Fibroblast of peridontal ligament (primary cell): ENCODE measurements at regions not wholly inside any gene's neighbourhood (a gene's known extent, or its start where the extent isn't known, plus 50 kb on each side); places are given as distances from the start of the nearest gene placed in this dataset.
A peak's percentile ranks its signal among the peaks of the same experiment; 100 is the strongest.
"Not testable (repeated sequence)": the region's sequence is repeated elsewhere in the genome, so short reads cannot be mapped to it uniquely, and the experiment has no call there.

Experiments used
- DNase-seq: peaks from one replicate; pipeline ENCODE4 v3.0.0-alpha.2; 2010; ENCODE audit errors: extremely low read depth

DNA sequence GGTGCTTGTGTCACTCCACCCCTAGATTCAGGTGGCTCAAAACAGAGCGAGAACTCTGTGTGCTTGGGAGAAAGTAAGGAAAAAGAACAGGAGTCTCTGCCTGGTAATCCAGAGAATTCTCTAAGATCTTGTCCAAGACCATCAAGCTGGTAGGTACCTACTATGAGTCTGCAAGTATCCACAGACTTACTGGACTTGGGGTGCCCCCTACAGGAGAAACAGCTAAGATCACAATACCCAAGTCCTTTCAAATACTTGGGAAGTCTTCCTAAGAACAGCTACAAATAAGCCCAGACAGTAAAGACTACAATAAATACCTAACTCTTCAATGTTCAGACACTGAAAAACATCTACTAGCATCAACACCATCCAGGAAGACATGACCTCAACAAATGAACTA, 1143.6 kb upstream of the ACVR2A start:
- no peak for DNase-seq

GRCh38 chr2:146697307-146697706, 1147.5 kb upstream of the ACVR2A start:
- no peak for DNase-seq

GRCh38 chr2:146696787-146697186, 1148.0 kb upstream of the ACVR2A start:
- not testable (repeated sequence) for DNase-seq

- DNase-seq = no peak
These were observed 1162.8 kb upstream of the ACVR2A start for GRCh38 chr2:146681991-146682390.

DNA sequence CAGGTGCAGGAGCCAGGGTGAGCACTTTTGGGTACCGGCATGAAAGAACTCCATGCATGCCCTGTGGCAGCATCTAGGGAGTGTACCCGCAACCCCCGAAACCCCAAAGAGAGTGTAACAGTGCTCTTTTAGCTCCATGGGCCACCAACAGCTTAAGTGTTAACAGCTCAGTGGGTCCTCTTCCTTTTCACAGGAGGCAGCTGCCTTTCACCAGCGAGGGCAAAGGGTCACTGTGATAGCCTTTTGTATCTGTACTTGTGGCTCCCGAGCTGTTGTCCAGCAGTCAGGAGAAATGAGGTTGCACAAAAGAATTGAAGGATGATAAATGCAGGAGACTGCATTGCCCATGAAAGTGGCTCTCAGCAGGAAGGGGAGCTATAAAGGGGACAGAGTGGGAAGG, 1166.3 kb upstream of the ACVR2A start:
- no peak for DNase-seq

DNA sequence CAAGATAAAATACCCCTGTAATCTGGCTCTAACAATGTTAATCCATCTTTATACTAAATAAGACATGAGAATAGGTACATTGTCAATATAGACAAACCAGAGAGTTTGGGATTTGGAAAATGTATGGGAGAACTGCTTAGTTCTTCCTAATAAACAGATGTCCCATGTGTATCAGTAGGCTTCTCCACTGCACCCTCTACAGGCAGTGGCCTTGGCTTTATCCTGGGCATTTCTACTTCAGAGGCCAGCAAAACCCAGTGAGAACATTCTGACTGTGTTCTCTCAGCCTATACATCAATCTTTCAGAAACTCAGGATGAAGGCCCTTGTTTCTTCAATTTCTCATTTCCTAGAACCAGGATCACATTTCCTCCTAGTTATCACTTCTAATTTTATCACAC, 1167.5 kb upstream of the ACVR2A start:
- DNase-seq = no peak

GRCh38 chr2:146669735-146670134, 1175.1 kb upstream of the ACVR2A start:
- no peak for DNase-seq

DNA sequence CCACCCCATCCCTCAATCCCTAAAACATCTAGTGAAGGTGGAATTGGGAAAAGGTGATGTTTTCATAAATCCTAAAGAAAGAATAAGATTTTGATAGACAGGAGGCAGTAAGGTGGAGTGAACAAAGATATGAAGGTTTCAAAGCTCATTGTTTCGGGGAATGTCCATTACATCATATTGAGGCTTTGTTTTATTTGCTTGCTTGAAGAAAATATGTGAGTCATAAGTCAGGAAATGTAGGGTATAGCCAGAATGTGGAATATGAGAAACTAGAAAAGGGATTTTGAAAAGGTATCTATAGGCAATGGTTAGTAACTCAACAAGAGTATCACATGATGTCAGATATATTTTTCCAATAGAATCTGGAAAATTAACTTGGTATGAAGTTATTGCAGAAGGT, 1178.5 kb upstream of the ACVR2A start:
- peak; percentile 3 for DNase-seq

DNA sequence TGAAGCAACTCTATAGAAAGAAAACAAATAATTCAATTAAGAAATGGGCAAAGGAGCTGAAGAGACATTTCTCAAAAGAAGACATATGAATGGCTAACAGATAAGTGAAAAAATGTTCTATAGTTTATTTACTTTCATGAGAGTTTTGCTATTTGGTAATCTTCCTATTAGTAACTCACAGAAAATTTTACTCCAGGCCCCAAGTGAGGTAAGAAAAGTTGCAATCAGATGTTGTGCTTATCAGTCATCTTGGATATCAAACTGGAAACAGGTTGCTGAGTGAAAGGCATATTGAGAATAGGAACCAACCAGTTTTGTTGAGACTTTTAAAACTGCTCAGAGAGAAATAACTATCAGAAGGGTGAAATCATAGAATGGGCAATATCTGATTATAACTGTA, 1179.0 kb upstream of the ACVR2A start:
- DNase-seq = no peak

DNA sequence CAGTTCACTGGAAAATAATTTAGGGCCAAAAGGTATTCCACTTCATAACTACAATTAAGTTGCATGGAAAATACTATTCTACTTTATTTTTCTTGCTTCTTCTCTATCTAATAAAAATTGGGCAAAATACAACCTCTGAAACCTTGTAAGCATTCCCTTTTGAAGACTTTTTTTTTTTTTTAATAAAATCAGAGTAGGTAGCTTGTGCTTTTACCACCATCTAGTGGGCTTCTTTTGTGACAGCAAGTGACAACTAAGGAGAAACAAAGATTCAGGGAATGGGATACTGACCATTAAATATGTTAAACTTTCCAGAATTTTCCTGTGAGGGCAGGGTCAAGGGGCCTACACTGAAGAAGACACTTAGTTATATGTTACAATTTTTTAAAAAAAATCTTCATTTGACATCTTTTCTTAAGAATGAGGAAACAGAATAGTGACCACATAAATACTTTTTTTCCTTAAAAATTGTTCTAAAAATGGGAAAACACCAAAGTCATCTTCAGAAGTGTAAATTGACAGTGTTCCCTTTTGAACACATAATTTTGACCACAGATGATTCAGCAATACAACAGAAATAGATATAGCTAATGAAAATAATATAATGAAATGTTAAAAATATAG, 1183.2 kb upstream of the ACVR2A start:
- peak; percentile 75 for DNase-seq

DNA sequence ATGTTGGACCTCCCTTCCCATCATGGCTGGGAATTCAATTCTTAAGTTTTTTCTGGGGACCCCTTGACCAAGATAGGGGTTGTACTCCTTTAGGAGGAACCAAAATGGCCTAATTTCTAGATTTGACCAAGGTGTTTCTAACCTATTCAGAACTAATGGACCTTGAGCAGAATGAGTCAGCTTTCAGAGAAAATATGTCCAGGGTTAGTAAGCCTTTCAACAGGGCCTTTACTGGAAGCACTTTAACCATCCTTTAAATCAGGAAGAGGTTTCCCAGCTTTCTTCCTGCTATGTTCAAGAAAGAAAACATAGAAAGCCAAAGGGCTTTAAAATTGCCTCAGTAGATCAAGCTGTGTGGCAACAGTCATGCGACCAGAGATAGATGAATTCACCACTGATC, 1184.9 kb upstream of the ACVR2A start:
- no peak for DNase-seq

- no peak for DNase-seq
These were observed 1192.5 kb upstream of the ACVR2A start for GRCh38 chr2:146652311-146652710.

DNA sequence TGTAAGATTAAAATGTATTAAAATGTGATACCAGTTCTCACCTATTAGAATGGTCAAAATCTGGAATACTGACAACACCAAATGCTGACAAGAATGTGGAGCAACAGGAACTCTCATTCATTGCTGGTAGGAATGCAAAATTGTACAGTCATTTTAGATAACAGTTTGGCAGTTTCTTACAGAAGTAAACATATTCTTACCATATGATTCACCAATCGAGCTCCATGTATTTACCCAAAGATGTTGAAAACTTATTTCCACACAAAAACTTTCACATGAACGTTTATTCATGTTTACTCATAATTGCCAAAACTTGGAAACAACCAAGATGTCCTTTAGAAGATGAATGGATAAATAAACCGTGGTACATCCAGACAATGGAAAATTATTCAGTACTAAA, 1193.5 kb upstream of the ACVR2A start:
- no peak for DNase-seq

- DNase-seq = no peak
These were observed 1202.8 kb upstream of the ACVR2A start for GRCh38 chr2:146642066-146642465.

DNA sequence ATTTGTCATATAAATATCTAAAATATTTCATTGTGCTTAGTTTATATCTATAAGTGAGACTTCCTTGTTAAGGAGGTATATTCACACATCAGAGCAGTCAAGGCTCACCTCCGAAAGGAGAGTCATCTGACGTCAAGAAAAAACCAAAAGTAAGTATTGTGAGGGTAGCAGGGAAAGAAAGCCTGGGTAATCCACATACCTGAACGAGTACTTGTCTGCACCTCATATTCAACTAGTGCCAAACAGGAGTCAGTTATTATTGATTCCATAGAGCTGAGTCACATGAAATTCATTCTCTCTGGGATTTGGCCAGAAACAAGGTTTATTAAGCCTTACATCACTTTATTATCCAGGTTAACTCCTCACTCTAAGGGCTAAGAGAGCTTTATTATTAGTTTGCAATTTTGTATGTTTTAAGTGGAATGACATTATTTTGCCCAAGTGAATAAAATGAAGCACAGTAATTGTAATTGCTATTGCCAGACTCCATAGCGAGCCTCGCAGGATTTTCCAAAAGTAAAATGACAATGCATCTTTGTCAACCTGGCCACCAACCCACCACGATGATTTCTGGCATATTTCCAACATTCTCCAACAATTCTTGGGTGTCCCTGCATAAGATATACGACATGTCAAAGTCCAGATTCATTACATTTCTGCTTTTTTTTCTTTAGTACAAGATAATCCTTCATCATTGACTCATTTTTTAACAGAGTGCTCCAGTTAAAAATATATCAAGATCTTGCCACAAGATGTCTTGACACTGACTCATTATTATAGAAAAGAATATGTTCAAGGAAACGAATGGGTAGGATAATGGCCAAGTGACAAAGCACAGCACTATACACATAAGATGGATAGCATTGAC, 1210.4 kb upstream of the ACVR2A start:
- peak; percentile 4 for DNase-seq

DNA sequence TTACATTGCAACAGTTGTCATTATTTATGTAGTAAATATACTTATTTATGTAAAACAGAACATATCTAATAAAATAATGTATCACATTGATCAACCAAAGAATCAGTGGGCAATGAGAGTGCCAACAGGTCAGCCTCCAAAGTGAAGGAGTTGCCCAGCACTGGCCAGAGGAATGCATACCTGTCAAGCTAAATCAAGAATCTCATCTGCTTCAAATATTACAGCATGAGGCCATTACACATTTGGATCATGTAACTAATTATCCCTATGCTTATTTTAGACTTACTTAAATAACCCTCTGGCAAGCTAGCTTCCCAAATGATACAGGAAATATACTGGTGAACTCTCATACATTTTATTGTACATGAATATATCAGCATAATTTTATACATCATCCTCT, 1211.7 kb upstream of the ACVR2A start:
- DNase-seq = no peak

- no peak for DNase-seq
These were observed 1212.1 kb upstream of the ACVR2A start for GRCh38 chr2:146632707-146633106.

DNA sequence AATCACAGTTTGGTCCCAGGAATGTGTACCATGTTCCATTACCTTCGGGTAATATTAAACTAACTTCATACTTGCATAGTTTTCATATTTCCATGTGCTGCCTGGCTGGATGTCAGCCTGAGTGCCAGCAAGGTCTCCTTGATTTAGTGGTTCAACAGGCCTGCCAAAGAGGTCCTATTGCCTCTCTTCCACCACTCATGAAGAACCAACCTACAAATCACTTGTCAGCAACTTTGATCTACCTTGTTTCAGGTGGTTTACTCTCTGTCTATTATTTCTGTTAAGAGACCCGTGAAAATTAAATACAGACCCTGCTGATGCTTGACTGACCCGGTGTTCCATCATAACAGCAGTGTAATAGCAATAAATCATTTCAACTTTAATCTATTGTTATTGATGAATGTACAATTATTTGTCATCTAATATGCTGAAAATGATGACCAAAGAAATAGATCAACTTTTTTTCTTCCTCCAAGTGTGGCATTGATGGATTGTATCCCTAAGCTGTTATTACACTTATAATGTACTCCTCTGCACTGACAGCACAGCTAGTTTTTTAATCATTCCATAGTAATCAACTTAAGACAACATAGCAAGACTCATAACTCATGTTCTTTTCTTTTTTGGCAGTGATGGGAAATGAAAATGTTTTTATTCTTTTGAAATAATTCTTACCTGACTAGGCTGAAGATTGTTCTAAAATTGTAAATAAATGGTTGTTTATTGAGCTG, 1220.2 kb upstream of the ACVR2A start:
- no peak for DNase-seq

DNA sequence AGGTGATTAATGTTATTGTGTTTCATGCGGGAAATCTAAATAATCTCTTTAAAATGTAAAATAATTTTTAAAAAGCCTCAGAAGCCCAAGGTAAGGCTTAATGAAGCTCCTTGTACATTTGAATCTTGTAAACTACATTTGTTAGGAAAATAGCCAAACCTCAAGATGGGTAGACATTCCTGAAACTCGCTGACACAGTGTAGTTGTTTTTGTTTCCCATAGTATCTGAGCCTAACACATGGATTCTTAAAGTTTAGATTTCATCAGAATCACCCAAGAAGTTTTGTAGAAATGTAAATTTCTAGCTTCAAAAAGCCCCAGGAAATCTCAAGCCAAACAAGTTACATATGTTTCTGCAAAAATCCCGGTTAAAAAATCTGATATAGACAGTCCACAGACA, 1221.1 kb upstream of the ACVR2A start:
- DNase-seq = peak; percentile 74

DNA sequence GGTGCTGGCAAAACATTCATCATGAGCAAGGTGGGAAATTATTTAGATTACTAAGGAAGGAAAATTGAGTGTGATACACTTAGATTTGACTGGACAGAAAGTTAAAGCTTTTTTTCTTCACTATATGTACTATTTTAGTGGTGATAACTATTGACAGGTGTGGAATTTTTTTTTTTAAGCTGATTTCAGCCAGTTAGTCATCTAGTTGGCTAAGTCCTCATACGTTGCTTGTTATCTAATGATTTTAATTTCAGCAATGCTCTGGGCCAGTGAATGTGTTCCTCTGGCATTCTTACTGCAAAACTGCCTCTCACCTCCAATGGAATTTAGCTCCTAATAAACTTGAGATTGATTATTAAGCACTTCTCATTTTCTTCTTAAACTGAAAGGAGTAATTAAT, 1223.2 kb upstream of the ACVR2A start:
- DNase-seq = no peak

GRCh38 chr2:146615778-146616177, 1229.1 kb upstream of the ACVR2A start:
- DNase-seq = no peak

- DNase-seq = no peak
These were observed 1236.3 kb upstream of the ACVR2A start for GRCh38 chr2:146608490-146608889.

DNA sequence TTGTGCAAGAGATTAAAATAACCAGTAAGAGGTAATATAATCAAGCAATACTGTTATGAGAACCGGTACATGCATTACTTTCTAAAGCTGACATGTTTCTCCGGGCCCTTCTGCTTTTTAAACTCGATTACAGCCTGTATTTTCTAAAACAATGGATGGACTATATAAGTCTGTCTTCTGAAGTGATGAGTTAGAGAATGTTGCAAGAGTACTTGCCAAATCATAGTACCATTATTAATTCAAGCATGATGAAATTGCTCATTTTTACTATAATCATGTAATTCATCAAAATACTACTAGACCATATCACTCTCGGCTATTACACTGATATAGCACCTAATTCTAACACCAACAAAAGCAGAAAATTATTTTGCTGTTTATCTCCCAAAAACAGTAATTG, 1240.3 kb upstream of the ACVR2A start:
- DNase-seq = no peak
